Liver (tissue), 8 donors: ENCODE measurements at regions not wholly inside any gene's neighbourhood (a gene's known extent, or its start where the extent isn't known, plus 50 kb on each side); places are given as distances from the start of the nearest gene placed in this dataset.

Experiments used
- DNase-seq: peaks from one replicate; pipeline ENCODE4 v3.0.0-alpha.2; 2017; ENCODE audit warnings: low spot score
- H3K27ac ChIP-seq, 2 donors: one replicate each; pipeline ENCODE4 v1.7.0; 2013; ENCODE audit warnings: inconsistent platforms in 2 of 2, low read length in 2 of 2, control low read depth in 1 of 2, low read depth in 1 of 2, mild to moderate bottlenecking in 1 of 2
- H3K27me3 ChIP-seq, 4 donors: one replicate each; pipeline versions ENCODE4 v1.6.1 to v1.7.0; 2013; ENCODE audit warnings: low read length in 3 of 4, inconsistent platforms in 1 of 4, mild to moderate bottlenecking in 1 of 4, moderate library complexity in 1 of 4; ENCODE audit not compliant: control insufficient read depth in 4 of 4, insufficient read depth in 4 of 4
- H3K36me3 ChIP-seq, 4 donors: one replicate each; pipeline versions ENCODE4 v1.6.1 to v1.7.0; 2013; ENCODE audit warnings: low read length in 3 of 4, mild to moderate bottlenecking in 3 of 4, low read depth in 1 of 4, moderate library complexity in 1 of 4; ENCODE audit not compliant: control insufficient read depth in 4 of 4, insufficient read depth in 3 of 4
- H3K4me1 ChIP-seq, 4 donors: one replicate each; pipeline versions ENCODE4 v1.6.1 to v1.7.0; 2013; ENCODE audit warnings: low read length in 3 of 4, mild to moderate bottlenecking in 3 of 4, moderate library complexity in 1 of 4; ENCODE audit not compliant: control insufficient read depth in 4 of 4, insufficient read depth in 4 of 4
- H3K4me3 ChIP-seq, 3 donors: one replicate each; pipeline versions ENCODE4 v1.6.1 to v1.7.0; 2013; ENCODE audit warnings: low read length in 3 of 3, control low read depth in 1 of 3, low read depth in 1 of 3, mild to moderate bottlenecking in 1 of 3
- H3K9ac ChIP-seq, 2 donors: one replicate each; pipeline ENCODE4 v1.7.0; 2013; ENCODE audit warnings: low read length in 2 of 2, mild to moderate bottlenecking in 2 of 2, moderate library complexity in 2 of 2, control low read depth in 1 of 2, low read depth in 1 of 2
- H3K9me3 ChIP-seq, 4 donors: one replicate each; pipeline versions ENCODE4 v1.6.1 to v1.7.0; 2013; ENCODE audit warnings: low read length in 3 of 4; ENCODE audit not compliant: control insufficient read depth in 4 of 4
- ATF3 ChIP-seq: IDR thresholded peaks from 2 replicates; pipeline ENCODE4 v1.6.1; 2016; ENCODE audit warnings: antibody characterized with exemption
- CTCF ChIP-seq: fragments of 150-350 bp; IDR thresholded peaks from 2 replicates; pipeline ENCODE4 v1.5.1; 2017; ENCODE audit warnings: improper control_type of control experiment, low read depth, low read length; ENCODE audit not compliant: missing input control
- EGR1 ChIP-seq, 2 donors: IDR thresholded peaks; 2 replicates each; pipeline ENCODE4 v1.6.1; 2016 to 2018; ENCODE audit warnings: antibody characterized with exemption in 2 of 2, low read depth in 2 of 2
- FOXA1 ChIP-seq: IDR thresholded peaks from 2 replicates; pipeline ENCODE4 v1.6.1; 2016; ENCODE audit warnings: antibody characterized with exemption
- FOXA2 ChIP-seq: IDR thresholded peaks from 2 replicates; pipeline ENCODE4 v1.6.1; 2016; ENCODE audit warnings: antibody characterized with exemption
- GABPA ChIP-seq, 2 donors: IDR thresholded peaks in 1 of 2; conservative IDR thresholded peaks in 1 of 2; 2 replicates each; pipeline ENCODE4 v1.6.1; 2016; ENCODE audit warnings: antibody characterized with exemption in 2 of 2, mild to moderate bottlenecking in 1 of 2, moderate library complexity in 1 of 2
- HNF4A ChIP-seq, 2 donors: conservative IDR thresholded peaks; 2 replicates each; pipeline ENCODE4 v1.6.1; 2016; ENCODE audit warnings: antibody characterized with exemption in 2 of 2, mild to moderate bottlenecking in 2 of 2
- HNF4G ChIP-seq: IDR thresholded peaks from 2 replicates; pipeline ENCODE4 v1.6.1; 2016; ENCODE audit warnings: antibody characterized with exemption
- JUND ChIP-seq, 2 donors: IDR thresholded peaks; 2 replicates each; pipeline ENCODE4 v1.6.1; 2016; ENCODE audit warnings: antibody characterized with exemption in 2 of 2
- MAX ChIP-seq: IDR thresholded peaks from 2 replicates; pipeline ENCODE4 v1.6.1; 2016; ENCODE audit warnings: antibody characterized with exemption
- NR2F2 ChIP-seq: IDR thresholded peaks from 2 replicates; pipeline ENCODE4 v1.6.1; 2016; ENCODE audit warnings: antibody characterized with exemption
- RAD21 ChIP-seq, 2 donors: IDR thresholded peaks; 2 replicates each; pipeline ENCODE4 v1.6.1; 2016; ENCODE audit warnings: antibody characterized with exemption in 2 of 2, mild to moderate bottlenecking in 2 of 2
- REST ChIP-seq: IDR thresholded peaks from 2 replicates; pipeline ENCODE4 v1.6.1; 2016; ENCODE audit warnings: antibody characterized with exemption, mild to moderate bottlenecking
- RXRA ChIP-seq, 2 donors: IDR thresholded peaks; 2 replicates each; pipeline ENCODE4 v1.6.1; 2017 to 2018; ENCODE audit warnings: antibody characterized with exemption in 2 of 2, mild to moderate bottlenecking in 1 of 2
- SP1 ChIP-seq: IDR thresholded peaks from 2 replicates; pipeline ENCODE4 v1.6.1; 2018; ENCODE audit warnings: antibody characterized with exemption, mild to moderate bottlenecking
- TAF1 ChIP-seq: conservative IDR thresholded peaks from 2 replicates; pipeline ENCODE4 v1.6.1; 2016; ENCODE audit warnings: antibody characterized with exemption, mild to moderate bottlenecking
- YY1 ChIP-seq: IDR thresholded peaks from 2 replicates; pipeline ENCODE4 v1.6.1; 2016; ENCODE audit warnings: antibody characterized with exemption, mild to moderate bottlenecking
- ZBTB33 ChIP-seq: IDR thresholded peaks from 2 replicates; pipeline ENCODE4 v1.6.1; 2016; ENCODE audit warnings: antibody characterized with exemption
- WGBS: extraction: QIAGEN DNeasy Blood & Tissue Kit; methylation state at CpG from one replicate; pipeline ENCODE4 v1.1.7; 2013; 5-methylcytosine and 5-hydroxymethylcytosine counted together
- donor health status: healthy.
- donor health status: healthy.
- donor health status: healthy.
- donor health status: healthy.
- donor health status: healthy.

GRCh38 chr1:234674218-234674815 is 64.3 kb upstream of the IRF2BP2 start:
- H3K9ac ChIP-seq, result no peak overlapping the region
- no peak for TF ChIP-seq YY1
- TF ChIP-seq ZBTB33, result no peak
- no peak for DNase-seq
- no peak overlapping the region for H3K4me3 ChIP-seq
- no peaks in the 10 kb centered on the region for H3K9me3 ChIP-seq
- no peak overlapping the region for H3K27ac ChIP-seq
- H3K27me3 ChIP-seq, result no peaks in the 10 kb centered on the region
- no peaks in the 10 kb centered on the region for H3K36me3 ChIP-seq
- H3K4me1 ChIP-seq, result peaks cover 2 to 18% (median 4%) of the 10 kb centered on the region in 4 donors
- WGBS, result 95% methylated on average over 4 of the region's 4 CpGs

GRCh38 chr1:234672349-234673135 is 62.6 kb upstream of the IRF2BP2 start:
- no peak overlapping the region for H3K4me3 ChIP-seq
- TF ChIP-seq YY1 (no peak), NR2F2 (no peak), JUND (IDR thresholded peaks at IDR 0.05) (no peak), ZBTB33 (no peak), FOXA1 (no peak), EGR1 (IDR thresholded peaks at IDR 0.05; ENCODE audit: low read depth in 2 of 2) (no peak), HNF4A (conservative IDR thresholded peaks at IDR 0.05) (no peak), SP1 (no peak), CTCF (no peak), REST (no peak), ATF3 (no peak), HNF4G (no peak), FOXA2 (no peak), RXRA (IDR thresholded peaks at IDR 0.05) (no peak), TAF1 (no peak), RAD21 (IDR thresholded peaks at IDR 0.05) (no peak), GABPA (IDR thresholded peaks at IDR 0.05 in 1 of 2, conservative IDR thresholded peaks at IDR 0.05 in 1 of 2) (no peak), MAX (no peak)
- H3K36me3 ChIP-seq, result no peaks in the 10 kb centered on the region
- peaks cover 2 to 18% (median 4%) of the 10 kb centered on the region in 4 donors for H3K4me1 ChIP-seq
- no peaks in the 10 kb centered on the region for H3K27me3 ChIP-seq
- DNase-seq, result no peak
- no peak overlapping the region for H3K27ac ChIP-seq
- no peak overlapping the region for H3K9ac ChIP-seq
- H3K9me3 ChIP-seq, result no peaks in the 10 kb centered on the region
- WGBS, result 97% methylated on average over 12 of the region's 12 CpGs
